ENCODE measurements at regions not wholly inside any gene's neighbourhood (a gene's known extent, or its start where the extent isn't known, plus 50 kb on each side); places are given as distances from the start of the nearest gene placed in this dataset.

DNA sequence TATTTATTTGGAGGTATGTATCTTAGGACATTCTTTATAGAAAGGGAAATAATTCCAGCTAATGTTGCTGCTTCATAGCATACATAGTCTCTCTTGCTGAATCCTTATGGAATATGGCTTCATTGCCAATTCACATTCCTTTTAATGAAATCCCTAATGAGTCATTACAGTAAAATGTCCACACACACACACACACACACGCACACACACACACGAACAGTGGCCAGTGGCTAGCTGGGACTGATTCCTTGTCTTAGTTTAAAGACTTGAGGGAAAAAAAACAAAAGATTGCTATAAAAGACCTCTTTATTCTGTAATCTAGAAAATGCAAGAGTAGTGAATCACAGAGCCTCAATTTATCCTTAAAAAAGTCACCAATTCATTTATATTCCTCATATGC lies 301.6 kb downstream of the SLITRK6 start:
- H3K4me3 ChIP-seq, result no peak overlapping the region
- DNase-seq, result no peak
- TF ChIP-seq, protein P1, sequence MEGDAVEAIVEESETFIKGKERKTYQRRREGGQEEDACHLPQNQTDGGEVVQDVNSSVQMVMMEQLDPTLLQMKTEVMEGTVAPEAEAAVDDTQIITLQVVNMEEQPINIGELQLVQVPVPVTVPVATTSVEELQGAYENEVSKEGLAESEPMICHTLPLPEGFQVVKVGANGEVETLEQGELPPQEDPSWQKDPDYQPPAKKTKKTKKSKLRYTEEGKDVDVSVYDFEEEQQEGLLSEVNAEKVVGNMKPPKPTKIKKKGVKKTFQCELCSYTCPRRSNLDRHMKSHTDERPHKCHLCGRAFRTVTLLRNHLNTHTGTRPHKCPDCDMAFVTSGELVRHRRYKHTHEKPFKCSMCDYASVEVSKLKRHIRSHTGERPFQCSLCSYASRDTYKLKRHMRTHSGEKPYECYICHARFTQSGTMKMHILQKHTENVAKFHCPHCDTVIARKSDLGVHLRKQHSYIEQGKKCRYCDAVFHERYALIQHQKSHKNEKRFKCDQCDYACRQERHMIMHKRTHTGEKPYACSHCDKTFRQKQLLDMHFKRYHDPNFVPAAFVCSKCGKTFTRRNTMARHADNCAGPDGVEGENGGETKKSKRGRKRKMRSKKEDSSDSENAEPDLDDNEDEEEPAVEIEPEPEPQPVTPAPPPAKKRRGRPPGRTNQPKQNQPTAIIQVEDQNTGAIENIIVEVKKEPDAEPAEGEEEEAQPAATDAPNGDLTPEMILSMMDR (IDR thresholded peaks at IDR 0.05), result no peak
- no peaks in the 10 kb centered on the region for H3K4me1 ChIP-seq
- H3K9ac ChIP-seq (ENCODE audit: low read depth in 2 of 2, low read length in 2 of 2), result no peak overlapping the region
- no peak overlapping the region for H3K27ac ChIP-seq
- no peaks in the 10 kb centered on the region for H3K27me3 ChIP-seq
- H3K36me3 ChIP-seq, result no peaks in the 10 kb centered on the region
- intact Hi-C loops (cut with DNase I), result no loop called here
- no peaks in the 10 kb centered on the region for H3K9me3 ChIP-seq

DNA sequence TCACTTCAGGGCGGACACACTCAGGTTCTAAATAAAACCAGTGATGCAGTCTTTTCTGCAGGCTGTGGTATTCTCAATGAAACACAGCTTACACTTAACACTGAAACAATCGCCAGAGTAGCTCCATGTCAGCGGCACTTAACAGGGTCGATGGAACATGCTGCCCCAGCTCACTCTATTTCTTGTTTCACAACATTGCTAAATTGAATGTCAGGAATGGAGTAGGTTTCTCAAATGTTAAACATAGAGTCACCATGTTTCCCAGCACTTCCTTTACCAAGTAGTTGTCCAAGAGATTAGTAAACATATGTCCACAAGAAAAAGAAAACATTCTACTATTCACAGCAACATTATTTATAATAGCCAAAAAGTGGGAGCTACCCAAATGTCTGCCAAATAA lies 306.9 kb downstream of the SLITRK6 start:
- Histone ChIP-seq H3K9ac (ENCODE audit: low read depth in 2 of 2, low read length in 2 of 2) (no peak overlapping the region), H3K9me3 (no peaks in the 10 kb centered on the region), H3K27me3 (no peaks in the 10 kb centered on the region), H3K4me3 (no peak overlapping the region), H3K4me1 (no peaks in the 10 kb centered on the region), H3K27ac (no peak overlapping the region), H3K36me3 (no peaks in the 10 kb centered on the region)
- TF ChIP-seq, protein P1 (IDR thresholded peaks at IDR 0.05), result no peak
- intact Hi-C loops (cut with DNase I), result no loop called here
- DNase-seq, result no peak

DNA sequence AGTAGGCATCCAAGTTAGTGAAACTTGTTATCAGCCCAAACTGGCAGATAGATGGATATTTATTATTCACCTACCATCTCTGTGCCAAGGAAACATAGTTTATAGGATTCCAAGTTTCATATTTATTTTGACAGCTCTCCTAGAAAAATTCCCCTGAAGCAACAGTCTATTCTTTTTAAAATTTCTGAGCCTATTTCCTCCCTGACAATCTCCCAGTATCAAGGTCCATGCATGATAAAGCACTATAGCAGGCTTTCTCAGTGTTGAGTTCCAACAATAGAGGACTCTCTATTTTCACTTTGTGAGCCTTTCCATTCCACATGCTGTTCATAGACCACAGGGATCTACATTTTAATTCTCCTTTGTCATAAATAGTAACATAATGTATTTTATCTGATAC lies 312.6 kb downstream of the SLITRK6 start:
- intact Hi-C loops (cut with DNase I), result no loop called here

DNA sequence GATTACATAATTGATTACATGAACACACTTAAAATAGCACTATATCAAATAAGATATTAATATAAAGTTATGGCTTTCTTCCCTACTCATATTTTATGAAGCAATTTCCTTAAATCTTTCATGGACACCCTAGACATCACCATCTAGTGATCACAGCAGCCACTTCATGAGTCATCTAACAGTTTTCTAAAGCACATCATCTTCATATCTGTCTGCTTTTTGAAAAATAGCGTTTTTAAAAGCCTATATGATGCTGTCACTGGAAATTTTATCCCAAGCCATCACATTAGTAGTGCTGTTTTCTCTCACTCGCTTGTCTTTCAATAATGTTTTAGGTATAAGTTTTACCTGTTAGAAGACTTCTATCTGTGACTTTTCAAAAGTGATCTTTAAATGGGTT lies 326.1 kb downstream of the SLITRK6 start:
- no peak for DNase-seq
- intact Hi-C loops (cut with DNase I), result no loop called here
- Histone ChIP-seq H3K36me3 (no peaks in the 10 kb centered on the region), H3K27me3 (no peaks in the 10 kb centered on the region), H3K9me3 (no peaks in the 10 kb centered on the region), H3K4me3 (no peak overlapping the region), H3K27ac (no peak overlapping the region), H3K9ac (ENCODE audit: low read depth in 2 of 2, low read length in 2 of 2) (no peak overlapping the region), H3K4me1 (no peaks in the 10 kb centered on the region)
- TF ChIP-seq, protein P1 (IDR thresholded peaks at IDR 0.05), result no peak

More for the DNA sequence above, 312.6 kb downstream of the SLITRK6 start:
- Histone ChIP-seq H3K4me3 (no peak overlapping the region), H3K4me1 (no peaks in the 10 kb centered on the region), H3K9me3 (no peaks in the 10 kb centered on the region), H3K36me3 (no peaks in the 10 kb centered on the region), H3K27ac (no peak overlapping the region), H3K27me3 (no peaks in the 10 kb centered on the region), H3K9ac (ENCODE audit: low read depth in 2 of 2, low read length in 2 of 2) (no peak overlapping the region)
- TF ChIP-seq, protein P1 (IDR thresholded peaks at IDR 0.05), result no peak
- no peak for DNase-seq

DNA sequence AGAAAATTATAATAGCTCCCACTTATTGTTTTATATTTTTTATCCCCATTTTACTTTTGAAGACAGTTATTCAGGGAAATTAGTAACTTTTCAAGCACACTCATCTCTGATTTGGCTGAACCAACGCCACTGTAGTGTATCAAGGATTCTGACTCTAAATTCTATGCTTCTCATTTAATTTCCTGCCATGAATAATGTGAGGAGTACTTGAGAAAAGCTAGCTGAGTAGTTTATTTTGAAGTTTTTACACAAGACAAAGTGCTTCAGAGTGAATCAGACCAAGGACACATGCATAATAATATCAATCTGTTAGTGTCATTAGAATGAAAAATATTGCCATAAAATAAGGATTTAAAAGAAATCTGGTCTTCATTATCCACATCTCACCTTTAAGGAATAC lies 329.9 kb downstream of the SLITRK6 start:
- H3K36me3 ChIP-seq, result no peaks in the 10 kb centered on the region
- no peaks in the 10 kb centered on the region for H3K4me1 ChIP-seq
- intact Hi-C loops (cut with DNase I), result no loop called here
- TF ChIP-seq, protein P1 (IDR thresholded peaks at IDR 0.05), result no peak
- no peak for DNase-seq
- no peaks in the 10 kb centered on the region for H3K27me3 ChIP-seq
- no peak overlapping the region for H3K4me3 ChIP-seq
- no peaks in the 10 kb centered on the region for H3K9me3 ChIP-seq
- H3K27ac ChIP-seq, result no peak overlapping the region
- H3K9ac ChIP-seq (ENCODE audit: low read depth in 2 of 2, low read length in 2 of 2), result no peak overlapping the region
